ENCODE measurements at regions not wholly inside any gene's neighbourhood (a gene's known extent, or its start where the extent isn't known, plus 50 kb on each side); places are given as distances from the start of the nearest gene placed in this dataset.

DNA sequence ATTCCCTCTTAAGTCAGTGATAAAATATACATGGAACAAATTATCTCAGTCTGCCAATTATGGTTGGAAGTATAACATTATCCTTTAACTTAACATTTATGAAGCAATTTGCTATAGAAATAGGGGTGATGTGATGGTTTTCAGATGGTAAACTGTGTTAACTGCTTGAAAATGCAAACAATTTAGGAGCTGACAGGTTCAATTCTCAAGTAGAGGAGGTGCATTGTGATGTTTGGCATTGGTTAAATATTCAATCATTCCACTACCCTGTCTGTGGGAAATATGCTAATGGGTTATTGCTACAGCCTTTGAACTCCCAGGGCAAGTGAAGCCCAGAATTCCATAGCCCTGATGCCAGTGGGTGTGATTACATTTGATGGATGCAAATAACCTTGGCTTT is 243.4 kb upstream of the GK2 start:
- H3K9me2 ChIP-seq (replicated peaks; ENCODE audit: insufficient read depth) = no peaks in the 10 kb centered on the region
- no peaks in the 10 kb centered on the region for H3K79me2 ChIP-seq
- H3K4me2 ChIP-seq = peak overlapping the region; percentile 28
- H3K27me3 ChIP-seq = peaks cover 4% of the 10 kb centered on the region
- peak overlapping the region; percentile 43 for H3K27ac ChIP-seq
- peaks cover 14% of the 10 kb centered on the region for H3K4me1 ChIP-seq (ENCODE audit: insufficient read depth)
- no peaks in the 10 kb centered on the region for H4K20me1 ChIP-seq (ENCODE audit: insufficient read depth, poor library complexity, severe bottlenecking)
- no peak overlapping the region for H3K4me3 ChIP-seq
- TF ChIP-seq EZH2 (IDR thresholded peaks at IDR 0.05; ENCODE audit: borderline replicate concordance) (no peak), EZH2phosphoT487 (IDR thresholded peaks at IDR 0.05; ENCODE audit: low read depth, severe bottlenecking, unreplicated experiment) (no peak)
- TF ChIP-seq, protein P1, sequence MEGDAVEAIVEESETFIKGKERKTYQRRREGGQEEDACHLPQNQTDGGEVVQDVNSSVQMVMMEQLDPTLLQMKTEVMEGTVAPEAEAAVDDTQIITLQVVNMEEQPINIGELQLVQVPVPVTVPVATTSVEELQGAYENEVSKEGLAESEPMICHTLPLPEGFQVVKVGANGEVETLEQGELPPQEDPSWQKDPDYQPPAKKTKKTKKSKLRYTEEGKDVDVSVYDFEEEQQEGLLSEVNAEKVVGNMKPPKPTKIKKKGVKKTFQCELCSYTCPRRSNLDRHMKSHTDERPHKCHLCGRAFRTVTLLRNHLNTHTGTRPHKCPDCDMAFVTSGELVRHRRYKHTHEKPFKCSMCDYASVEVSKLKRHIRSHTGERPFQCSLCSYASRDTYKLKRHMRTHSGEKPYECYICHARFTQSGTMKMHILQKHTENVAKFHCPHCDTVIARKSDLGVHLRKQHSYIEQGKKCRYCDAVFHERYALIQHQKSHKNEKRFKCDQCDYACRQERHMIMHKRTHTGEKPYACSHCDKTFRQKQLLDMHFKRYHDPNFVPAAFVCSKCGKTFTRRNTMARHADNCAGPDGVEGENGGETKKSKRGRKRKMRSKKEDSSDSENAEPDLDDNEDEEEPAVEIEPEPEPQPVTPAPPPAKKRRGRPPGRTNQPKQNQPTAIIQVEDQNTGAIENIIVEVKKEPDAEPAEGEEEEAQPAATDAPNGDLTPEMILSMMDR (IDR thresholded peaks at IDR 0.05; ENCODE audit: poor library complexity) = no peak
- H3K36me3 ChIP-seq (replicated peaks; ENCODE audit: insufficient read depth, low read depth) = no peaks in the 10 kb centered on the region
- no peaks in the 10 kb centered on the region for H3K9me3 ChIP-seq (ENCODE audit: low read depth)
- H2AFZ ChIP-seq = no peak overlapping the region
- DNase-seq (ENCODE audit: low spot score) = no peak

DNA sequence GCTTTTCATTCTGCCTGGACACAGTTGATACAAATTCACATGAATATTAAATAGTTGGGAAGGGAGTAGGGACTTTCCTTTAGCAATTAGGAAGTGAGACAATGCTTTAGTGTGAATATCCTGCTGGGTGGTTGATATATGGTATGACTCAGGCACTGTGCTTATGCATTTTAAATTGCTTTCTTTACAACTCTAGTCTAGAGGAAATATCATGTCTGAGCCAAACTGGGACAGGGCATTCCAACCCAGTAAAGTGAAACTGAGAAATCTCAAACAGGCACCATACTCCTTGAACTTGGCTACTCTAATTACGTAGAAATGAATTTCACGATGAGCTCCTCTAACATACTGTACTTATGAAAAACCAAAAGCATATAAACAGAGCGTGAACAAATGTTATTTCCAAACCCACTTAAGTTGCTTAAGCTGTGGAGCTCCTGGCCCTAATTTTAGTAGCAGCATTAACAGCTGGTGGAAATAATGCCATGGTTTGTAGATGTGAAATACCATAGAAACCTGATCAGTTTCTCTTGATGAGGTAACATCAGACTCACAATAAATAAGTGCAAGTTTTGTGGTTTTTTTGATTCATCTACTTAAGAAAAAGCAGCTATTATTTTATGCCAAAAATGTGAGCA is 242.9 kb upstream of the GK2 start:
- Histone ChIP-seq H2AFZ (no peak overlapping the region), H3K9me2 (replicated peaks; ENCODE audit: insufficient read depth) (no peaks in the 10 kb centered on the region), H4K20me1 (ENCODE audit: insufficient read depth, poor library complexity, severe bottlenecking) (no peaks in the 10 kb centered on the region), H3K27ac (peak overlapping the region; percentile 43), H3K4me1 (ENCODE audit: insufficient read depth) (peaks cover 14% of the 10 kb centered on the region), H3K9me3 (ENCODE audit: low read depth) (no peaks in the 10 kb centered on the region), H3K27me3 (peaks cover 4% of the 10 kb centered on the region), H3K4me3 (no peak overlapping the region), H3K36me3 (replicated peaks; ENCODE audit: insufficient read depth, low read depth) (no peaks in the 10 kb centered on the region), H3K4me2 (peak overlapping the region; percentile 28), H3K79me2 (no peaks in the 10 kb centered on the region)
- 46% methylated on average over 3 of the region's 3 CpGs for WGBS (ENCODE audit: low lambda C conversion rate, missing lambda C conversion rate)
- TF ChIP-seq EZH2phosphoT487 (IDR thresholded peaks at IDR 0.05; ENCODE audit: low read depth, severe bottlenecking, unreplicated experiment) = no peak
- no peak for TF ChIP-seq EZH2 (IDR thresholded peaks at IDR 0.05; ENCODE audit: borderline replicate concordance)
- TF ChIP-seq, protein P1 (IDR thresholded peaks at IDR 0.05; ENCODE audit: poor library complexity) = no peak
- no peak for DNase-seq (ENCODE audit: low spot score)

DNA sequence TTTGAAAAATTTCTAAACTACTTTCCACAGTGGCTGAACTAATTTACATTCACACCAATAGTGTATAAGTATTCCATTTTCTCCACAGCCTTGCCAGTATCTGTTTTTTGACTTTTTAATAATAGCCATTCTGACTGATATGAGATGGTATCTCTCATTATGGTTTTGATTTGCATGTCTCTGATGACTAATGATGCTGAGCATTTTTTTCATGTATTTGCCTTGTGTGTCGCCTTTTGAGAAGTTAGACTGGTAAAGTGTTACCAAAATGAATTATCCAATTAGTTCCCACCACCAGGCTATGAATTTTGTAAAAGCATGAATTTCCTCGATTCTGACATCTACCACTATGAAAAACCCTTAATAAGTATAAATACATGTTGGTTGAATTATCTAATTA is 242.2 kb upstream of the GK2 start:
- 97% methylated on average over 2 of the region's 2 CpGs for WGBS (ENCODE audit: low lambda C conversion rate, missing lambda C conversion rate)
- no peak overlapping the region for H2AFZ ChIP-seq
- no peaks in the 10 kb centered on the region for H3K36me3 ChIP-seq (replicated peaks; ENCODE audit: insufficient read depth, low read depth)
- H3K4me1 ChIP-seq (ENCODE audit: insufficient read depth) = peaks cover 14% of the 10 kb centered on the region
- no peak overlapping the region for H3K4me3 ChIP-seq
- H3K9me3 ChIP-seq (ENCODE audit: low read depth) = no peaks in the 10 kb centered on the region
- H3K79me2 ChIP-seq = no peaks in the 10 kb centered on the region
- H3K27me3 ChIP-seq = peaks cover 4% of the 10 kb centered on the region
- no peak for DNase-seq (ENCODE audit: low spot score)
- H3K4me2 ChIP-seq = no peak overlapping the region
- TF ChIP-seq EZH2 (IDR thresholded peaks at IDR 0.05; ENCODE audit: borderline replicate concordance) (no peak), EZH2phosphoT487 (IDR thresholded peaks at IDR 0.05; ENCODE audit: low read depth, severe bottlenecking, unreplicated experiment) (no peak)
- TF ChIP-seq, protein P1 (IDR thresholded peaks at IDR 0.05; ENCODE audit: poor library complexity) = no peak
- no peaks in the 10 kb centered on the region for H4K20me1 ChIP-seq (ENCODE audit: insufficient read depth, poor library complexity, severe bottlenecking)
- H3K27ac ChIP-seq = peak overlapping the region; percentile 43
- no peaks in the 10 kb centered on the region for H3K9me2 ChIP-seq (replicated peaks; ENCODE audit: insufficient read depth)

Data from hepatocyte (in vitro differentiated cells).